Sigmoid colon (tissue), 6 donors: ENCODE measurements at regions not wholly inside any gene's neighbourhood (a gene's known extent, or its start where the extent isn't known, plus 50 kb on each side); places are given as distances from the start of the nearest gene placed in this dataset.
"Not testable (repeated sequence)": the region's sequence is repeated elsewhere in the genome, so short reads cannot be mapped to it uniquely, and the experiment has no call there.

ENCODE experiments used
- DNase-seq: peaks from one replicate; pipeline ENCODE4 v3.0.0-alpha.2; 2019
- H3K27ac ChIP-seq, 4 donors: fragments of 200-600 bp; sonication (generic); one replicate each; pipeline ENCODE4 v1.5.1; 2016 to 2019; ENCODE audit warnings: mild to moderate bottlenecking in 1 of 4
- H3K27me3 ChIP-seq, 3 donors: fragments of 200-600 bp; sonication (generic); one replicate each; pipeline ENCODE4 v1.5.1; 2019; ENCODE audit warnings: mild to moderate bottlenecking in 1 of 3
- H3K36me3 ChIP-seq, 4 donors: fragments of 200-600 bp; sonication (generic); one replicate each; pipeline ENCODE4 v1.5.1; 2016 to 2019
- H3K4me1 ChIP-seq, 4 donors: fragments of 200-600 bp; sonication (generic); one replicate each; pipeline ENCODE4 v1.5.1; 2017 to 2019
- H3K4me3 ChIP-seq, 4 donors: fragments of 200-600 bp; sonication (generic); one replicate each; pipeline ENCODE4 v1.5.1; 2017 to 2019; ENCODE audit warnings: mild to moderate bottlenecking in 2 of 4, moderate library complexity in 1 of 4
- H3K9me3 ChIP-seq, 4 donors: fragments of 200-600 bp in 3 of 4; sonication (generic) in 3 of 4; one replicate each; pipeline versions ENCODE4 v1.5.1 to v1.6.1; 2013 to 2019
- EP300 ChIP-seq, 4 donors: sonication (generic); formaldehyde crosslinking; IDR thresholded peaks; one replicate each; pipeline ENCODE4 v1.6.1; 2017; ENCODE audit warnings: antibody characterized with exemption in 4 of 4
- POLR2A ChIP-seq, 2 donors: fragments of 450-650 bp; IDR thresholded peaks; one replicate each; pipeline ENCODE4 v1.6.1; 2016; ENCODE audit warnings: antibody characterized with exemption in 2 of 2, mild to moderate bottlenecking in 2 of 2, moderate library complexity in 2 of 2
- POLR2AphosphoS5 ChIP-seq, 4 donors: sonication (generic); formaldehyde crosslinking; IDR thresholded peaks; one replicate each; pipeline ENCODE4 v1.6.1; 2017; ENCODE audit warnings: antibody characterized with exemption in 4 of 4
- WGBS, 2 donors: extraction: QIAGEN DNeasy Blood & Tissue Kit; methylation state at CpG; one replicate each; pipeline ENCODE4 v1.1.7; 2013; 5-methylcytosine and 5-hydroxymethylcytosine counted together
- intact Hi-C: fragments of 100-400 bp; cut with DNase I; formaldehyde crosslinking; loops from one replicate; pipeline ENCODE4 v1.15.1; 2023
- TF ChIP-seq, protein P1 (sequence below), 4 experiments: fragments of 450-650 bp in 3 of 4; fragments of 200-600 bp in 1 of 4; IDR thresholded peaks; one replicate each; pipeline ENCODE4 v1.5.1; 2016 to 2019; ENCODE audit warnings: antibody characterized with exemption in 4 of 4, mild to moderate bottlenecking in 3 of 4, moderate library complexity in 2 of 4
- donor health status: healthy with polysubstance abuse.
- donor health status: healthy.

DNA sequence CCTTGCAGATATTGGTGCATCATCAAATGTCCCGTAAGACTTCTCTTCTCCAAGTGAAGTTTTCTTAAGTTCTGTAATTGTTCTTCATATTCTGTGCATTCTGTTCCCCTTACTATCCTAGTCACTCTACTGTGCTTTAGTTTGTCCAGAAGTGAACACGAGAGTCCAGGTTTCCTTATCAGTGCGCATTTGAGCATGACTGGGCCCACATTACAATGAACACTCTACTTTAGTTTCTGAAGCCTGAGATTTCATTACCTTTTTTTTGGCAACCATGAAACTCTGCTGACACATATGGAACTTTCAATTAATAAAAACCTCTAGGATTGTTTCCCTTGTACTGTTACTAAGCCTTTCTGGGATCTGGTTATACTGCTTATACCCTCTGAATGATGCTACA lies 270.0 kb downstream of the KCNRG start:
- 86 to 94% methylated on average over 3 of the region's 3 CpGs for WGBS, 2 donors
- Histone ChIP-seq H3K9me3 (no peaks in the 10 kb centered on the region), H3K4me3 (no peak overlapping the region), H3K4me1 (no peaks in the 10 kb centered on the region), H3K27ac (no peak overlapping the region), H3K27me3 (no peaks in the 10 kb centered on the region), H3K36me3 (no peaks in the 10 kb centered on the region)
- no peak for TF ChIP-seq EP300 (IDR thresholded peaks at IDR 0.05)
- no peak for TF ChIP-seq POLR2AphosphoS5 (IDR thresholded peaks at IDR 0.05)
- TF ChIP-seq POLR2A (IDR thresholded peaks at IDR 0.05) = no peak
- TF ChIP-seq, protein P1, sequence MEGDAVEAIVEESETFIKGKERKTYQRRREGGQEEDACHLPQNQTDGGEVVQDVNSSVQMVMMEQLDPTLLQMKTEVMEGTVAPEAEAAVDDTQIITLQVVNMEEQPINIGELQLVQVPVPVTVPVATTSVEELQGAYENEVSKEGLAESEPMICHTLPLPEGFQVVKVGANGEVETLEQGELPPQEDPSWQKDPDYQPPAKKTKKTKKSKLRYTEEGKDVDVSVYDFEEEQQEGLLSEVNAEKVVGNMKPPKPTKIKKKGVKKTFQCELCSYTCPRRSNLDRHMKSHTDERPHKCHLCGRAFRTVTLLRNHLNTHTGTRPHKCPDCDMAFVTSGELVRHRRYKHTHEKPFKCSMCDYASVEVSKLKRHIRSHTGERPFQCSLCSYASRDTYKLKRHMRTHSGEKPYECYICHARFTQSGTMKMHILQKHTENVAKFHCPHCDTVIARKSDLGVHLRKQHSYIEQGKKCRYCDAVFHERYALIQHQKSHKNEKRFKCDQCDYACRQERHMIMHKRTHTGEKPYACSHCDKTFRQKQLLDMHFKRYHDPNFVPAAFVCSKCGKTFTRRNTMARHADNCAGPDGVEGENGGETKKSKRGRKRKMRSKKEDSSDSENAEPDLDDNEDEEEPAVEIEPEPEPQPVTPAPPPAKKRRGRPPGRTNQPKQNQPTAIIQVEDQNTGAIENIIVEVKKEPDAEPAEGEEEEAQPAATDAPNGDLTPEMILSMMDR (IDR thresholded peaks at IDR 0.05) = no peak
- DNase-seq = no peak
- intact Hi-C loops = no loop called here

DNA sequence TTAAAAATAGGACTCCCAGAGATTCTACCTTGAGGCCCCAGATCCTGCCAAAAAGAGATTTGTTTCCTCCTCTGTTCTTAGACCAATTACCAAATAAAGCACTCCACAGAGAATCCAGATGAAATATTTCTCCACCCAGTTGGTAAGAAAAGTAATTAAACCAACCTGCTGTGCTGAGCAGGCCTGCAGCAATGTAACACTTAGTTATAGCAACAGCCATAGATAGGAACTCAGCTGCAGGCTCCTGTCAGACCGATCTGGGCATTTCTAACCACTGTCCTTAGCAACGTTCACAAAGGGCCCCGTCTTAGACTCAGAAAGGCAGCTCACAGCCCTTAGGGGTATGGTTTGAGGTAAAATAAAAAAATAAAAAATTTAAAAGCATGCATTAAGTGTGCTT lies 271.1 kb downstream of the KCNRG start:
- Histone ChIP-seq H3K4me1 (no peaks in the 10 kb centered on the region), H3K9me3 (no peaks in the 10 kb centered on the region), H3K27ac (no peak overlapping the region), H3K36me3 (no peaks in the 10 kb centered on the region), H3K27me3 (no peaks in the 10 kb centered on the region), H3K4me3 (no peak overlapping the region)
- no peak for TF ChIP-seq POLR2AphosphoS5 (IDR thresholded peaks at IDR 0.05)
- TF ChIP-seq EP300 (IDR thresholded peaks at IDR 0.05) = no peak
- TF ChIP-seq, protein P1 (IDR thresholded peaks at IDR 0.05) = no peak
- TF ChIP-seq POLR2A (IDR thresholded peaks at IDR 0.05) = no peak
- intact Hi-C loops = no loop called here
- WGBS, 2 donors = 79 to 88% methylated on average over 3 of the region's 3 CpGs
- no peak for DNase-seq

GRCh38 chr13:50290186-50290585 lies 274.9 kb downstream of the KCNRG start:
- Histone ChIP-seq H3K4me1 (no peaks in the 10 kb centered on the region), H3K27ac (no peak overlapping the region), H3K27me3 (no peaks in the 10 kb centered on the region), H3K9me3 (no peaks in the 10 kb centered on the region), H3K4me3 (no peak overlapping the region), H3K36me3 (no peaks in the 10 kb centered on the region)
- TF ChIP-seq EP300 (IDR thresholded peaks at IDR 0.05) (no peak), POLR2AphosphoS5 (IDR thresholded peaks at IDR 0.05) (no peak), POLR2A (IDR thresholded peaks at IDR 0.05) (no peak)
- TF ChIP-seq, protein P1 (IDR thresholded peaks at IDR 0.05) = no peak
- 51 to 87% methylated on average over 1 of the region's 1 CpG for WGBS, 2 donors
- intact Hi-C loops = no loop called here
- DNase-seq = no peak

GRCh38 chr13:50291611-50292010 lies 276.4 kb downstream of the KCNRG start:
- intact Hi-C loops = no loop called here
- 77 to 80% methylated on average over 2 of the region's 2 CpGs for WGBS, 2 donors
- no peaks in the 10 kb centered on the region for H3K36me3 ChIP-seq
- no peak for DNase-seq
- H3K4me1 ChIP-seq = no peaks in the 10 kb centered on the region
- H3K9me3 ChIP-seq = no peaks in the 10 kb centered on the region
- H3K27me3 ChIP-seq = no peaks in the 10 kb centered on the region
- H3K27ac ChIP-seq = no peak overlapping the region
- TF ChIP-seq, protein P1 (IDR thresholded peaks at IDR 0.05) = no peak
- TF ChIP-seq POLR2A (IDR thresholded peaks at IDR 0.05) (no peak), POLR2AphosphoS5 (IDR thresholded peaks at IDR 0.05) (no peak), EP300 (IDR thresholded peaks at IDR 0.05) (no peak)
- H3K4me3 ChIP-seq = no peak overlapping the region

- WGBS, 2 donors = 64 to 79% methylated on average over 1 of the region's 1 CpG
- no peak overlapping the region for H3K4me3 ChIP-seq
- no peaks in the 10 kb centered on the region for H3K9me3 ChIP-seq
- H3K27ac ChIP-seq = no peak overlapping the region
- TF ChIP-seq EP300 (IDR thresholded peaks at IDR 0.05) (no peak), POLR2AphosphoS5 (IDR thresholded peaks at IDR 0.05) (no peak)
- no peaks in the 10 kb centered on the region for H3K36me3 ChIP-seq
- intact Hi-C loops = no loop called here
- H3K27me3 ChIP-seq = no peaks in the 10 kb centered on the region
- H3K4me1 ChIP-seq = no peaks in the 10 kb centered on the region
- no peak for DNase-seq
Observed at GRCh38 chr13:50292081-50292480, 276.8 kb downstream of the KCNRG start.

DNA sequence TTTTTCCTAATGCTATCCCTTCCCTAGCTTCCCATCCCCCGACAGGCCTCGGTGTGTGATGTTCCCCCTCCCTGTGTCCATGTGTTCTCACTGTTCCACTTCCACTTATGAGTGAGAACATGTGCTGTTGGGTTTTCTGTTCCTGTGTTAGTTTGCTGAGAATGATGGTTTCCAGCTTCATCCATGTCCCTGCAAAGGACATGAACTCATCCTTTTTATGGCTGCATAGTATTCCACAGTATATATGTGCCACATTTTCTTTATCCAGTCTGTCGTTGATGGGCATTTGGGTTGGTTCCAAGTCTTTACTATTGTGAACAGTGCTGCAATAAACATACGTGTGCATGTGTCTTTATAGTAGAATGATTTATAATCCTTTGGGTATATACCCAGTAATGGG lies 279.2 kb downstream of the KCNRG start:
- H3K4me1 ChIP-seq, intact Hi-C loops, H3K27ac ChIP-seq, DNase-seq, H3K9me3 ChIP-seq, H3K27me3 ChIP-seq, H3K4me3 ChIP-seq, H3K36me3 ChIP-seq: not testable (repeated sequence)
- WGBS, 2 donors = 76 to 85% methylated on average over 4 of the region's 4 CpGs
